Neural cell (in vitro differentiated cells): ENCODE measurements at regions not wholly inside any gene's neighbourhood (a gene's known extent, or its start where the extent isn't known, plus 50 kb on each side); places are given as distances from the start of the nearest gene placed in this dataset.

Experiments
- EP300 ChIP-seq: fragments of 450-650 bp; conservative IDR thresholded peaks from 2 replicates; pipeline ENCODE4 v1.6.1; 2014; ENCODE audit warnings: antibody characterized with exemption, mild to moderate bottlenecking, moderate library complexity; ENCODE audit not compliant: poor library complexity, severe bottlenecking
- EZH2 ChIP-seq: fragments of 200-600, 300-800 bp; shearing (Covaris generic), sonication (generic); IDR thresholded peaks from 2 replicates; pipeline ENCODE4 v1.6.1; 2014; ENCODE audit warnings: antibody characterized with exemption, low read length, borderline replicate concordance, mild to moderate bottlenecking; ENCODE audit not compliant: insufficient read depth, poor library complexity, severe bottlenecking
- POLR2AphosphoS5 ChIP-seq: IDR thresholded peaks from 2 replicates; pipeline ENCODE4 v1.6.1; 2012
- RAD21 ChIP-seq: fragments of 450-650 bp; conservative IDR thresholded peaks from 2 replicates; pipeline ENCODE4 v1.6.1; 2014; ENCODE audit warnings: antibody characterized with exemption, mild to moderate bottlenecking, moderate library complexity
- REST ChIP-seq: IDR thresholded peaks from 2 replicates; pipeline ENCODE4 v1.6.1; 2012; ENCODE audit warnings: borderline replicate concordance
- TF ChIP-seq, protein P1 (sequence below): fragments of 450-650 bp; IDR thresholded peaks from 2 replicates; pipeline ENCODE4 v1.5.1; 2014; ENCODE audit warnings: antibody characterized with exemption, mild to moderate bottlenecking, moderate library complexity; ENCODE audit not compliant: poor library complexity, severe bottlenecking

DNA sequence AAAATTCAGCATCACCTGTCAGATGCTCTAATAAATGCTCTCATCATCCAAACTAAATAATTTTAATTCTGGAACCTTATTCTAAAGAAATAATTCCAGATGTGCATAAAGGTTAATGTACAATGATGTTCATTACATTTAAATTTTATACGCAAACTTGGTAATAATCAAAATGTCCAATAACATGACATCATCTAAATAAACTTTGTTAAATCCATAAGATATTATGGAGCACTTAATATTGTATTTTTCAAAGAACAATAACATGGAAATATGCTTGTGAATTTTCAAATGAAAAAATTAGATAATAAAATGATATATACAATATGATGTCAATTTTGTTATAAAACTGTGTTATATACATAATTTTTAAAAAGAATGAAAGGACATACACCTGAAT, 92.1 kb upstream of the ZCCHC13 start:
- TF ChIP-seq, protein P1, sequence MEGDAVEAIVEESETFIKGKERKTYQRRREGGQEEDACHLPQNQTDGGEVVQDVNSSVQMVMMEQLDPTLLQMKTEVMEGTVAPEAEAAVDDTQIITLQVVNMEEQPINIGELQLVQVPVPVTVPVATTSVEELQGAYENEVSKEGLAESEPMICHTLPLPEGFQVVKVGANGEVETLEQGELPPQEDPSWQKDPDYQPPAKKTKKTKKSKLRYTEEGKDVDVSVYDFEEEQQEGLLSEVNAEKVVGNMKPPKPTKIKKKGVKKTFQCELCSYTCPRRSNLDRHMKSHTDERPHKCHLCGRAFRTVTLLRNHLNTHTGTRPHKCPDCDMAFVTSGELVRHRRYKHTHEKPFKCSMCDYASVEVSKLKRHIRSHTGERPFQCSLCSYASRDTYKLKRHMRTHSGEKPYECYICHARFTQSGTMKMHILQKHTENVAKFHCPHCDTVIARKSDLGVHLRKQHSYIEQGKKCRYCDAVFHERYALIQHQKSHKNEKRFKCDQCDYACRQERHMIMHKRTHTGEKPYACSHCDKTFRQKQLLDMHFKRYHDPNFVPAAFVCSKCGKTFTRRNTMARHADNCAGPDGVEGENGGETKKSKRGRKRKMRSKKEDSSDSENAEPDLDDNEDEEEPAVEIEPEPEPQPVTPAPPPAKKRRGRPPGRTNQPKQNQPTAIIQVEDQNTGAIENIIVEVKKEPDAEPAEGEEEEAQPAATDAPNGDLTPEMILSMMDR: no peak
- TF ChIP-seq RAD21: no peak
- TF ChIP-seq REST: no peak
- no peak for TF ChIP-seq EZH2
- no peak for TF ChIP-seq POLR2AphosphoS5
- TF ChIP-seq EP300: no peak
